ENCODE measurements at regions not wholly inside any gene's neighbourhood (a gene's known extent, or its start where the extent isn't known, plus 50 kb on each side); places are given as distances from the start of the nearest gene placed in this dataset.

DNA sequence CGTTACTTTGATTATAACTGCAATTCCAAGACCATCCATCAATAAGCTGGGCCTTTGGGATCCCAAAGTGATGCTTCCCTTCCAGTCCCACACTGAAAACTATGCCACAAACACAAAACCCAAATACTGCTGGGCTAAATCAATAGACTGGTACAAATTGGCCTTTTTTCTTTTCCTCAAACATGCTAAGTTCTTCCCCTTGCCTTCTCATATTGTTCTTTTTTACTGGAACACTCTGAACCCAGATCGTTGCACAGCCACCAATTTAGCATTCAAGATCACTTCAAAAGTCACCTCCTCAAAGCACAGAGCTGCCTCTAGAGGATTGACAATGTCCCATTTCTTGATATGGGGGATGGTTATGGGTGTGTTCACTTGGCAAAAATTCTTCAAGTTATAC, 66.0 kb downstream of the ACTL7B start:
- no peak for DNase-seq (ENCODE audit: low read depth)
- no peak for TF ChIP-seq MYC (IDR thresholded peaks at IDR 0.05; ENCODE audit: low read depth, low read length)
- TF ChIP-seq, protein P1, sequence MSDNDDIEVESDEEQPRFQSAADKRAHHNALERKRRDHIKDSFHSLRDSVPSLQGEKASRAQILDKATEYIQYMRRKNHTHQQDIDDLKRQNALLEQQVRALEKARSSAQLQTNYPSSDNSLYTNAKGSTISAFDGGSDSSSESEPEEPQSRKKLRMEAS (IDR thresholded peaks at IDR 0.05; ENCODE audit: low read depth, low read length) = no peak
- no peak overlapping the region for H3K4me3 ChIP-seq (ENCODE audit: low read depth, low read length)

DNA sequence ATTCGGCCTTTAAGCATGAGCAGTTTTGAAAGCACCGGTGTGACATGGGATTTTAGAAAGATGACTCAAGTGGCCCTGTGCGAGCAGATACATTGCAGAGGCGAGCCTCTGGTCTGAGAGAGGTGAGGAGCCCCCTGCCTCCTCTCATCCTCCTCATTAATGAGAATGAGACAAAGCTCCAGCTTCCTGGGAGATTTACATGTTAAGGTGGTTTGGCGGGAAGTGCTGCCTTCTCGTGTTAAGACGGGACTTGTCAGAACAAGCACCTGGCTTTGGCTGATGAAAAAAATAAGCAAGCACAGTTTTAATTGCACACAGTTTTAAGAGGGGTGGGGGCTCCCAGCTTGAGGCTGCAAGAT, 68.1 kb downstream of the ACTL7B start:
- TF ChIP-seq MYC (IDR thresholded peaks at IDR 0.05; ENCODE audit: low read depth, low read length) = no peak
- no peak for TF ChIP-seq POLR2A (IDR thresholded peaks at IDR 0.05; ENCODE audit: extremely low read depth, insufficient read length)
- TF ChIP-seq, protein P2, sequence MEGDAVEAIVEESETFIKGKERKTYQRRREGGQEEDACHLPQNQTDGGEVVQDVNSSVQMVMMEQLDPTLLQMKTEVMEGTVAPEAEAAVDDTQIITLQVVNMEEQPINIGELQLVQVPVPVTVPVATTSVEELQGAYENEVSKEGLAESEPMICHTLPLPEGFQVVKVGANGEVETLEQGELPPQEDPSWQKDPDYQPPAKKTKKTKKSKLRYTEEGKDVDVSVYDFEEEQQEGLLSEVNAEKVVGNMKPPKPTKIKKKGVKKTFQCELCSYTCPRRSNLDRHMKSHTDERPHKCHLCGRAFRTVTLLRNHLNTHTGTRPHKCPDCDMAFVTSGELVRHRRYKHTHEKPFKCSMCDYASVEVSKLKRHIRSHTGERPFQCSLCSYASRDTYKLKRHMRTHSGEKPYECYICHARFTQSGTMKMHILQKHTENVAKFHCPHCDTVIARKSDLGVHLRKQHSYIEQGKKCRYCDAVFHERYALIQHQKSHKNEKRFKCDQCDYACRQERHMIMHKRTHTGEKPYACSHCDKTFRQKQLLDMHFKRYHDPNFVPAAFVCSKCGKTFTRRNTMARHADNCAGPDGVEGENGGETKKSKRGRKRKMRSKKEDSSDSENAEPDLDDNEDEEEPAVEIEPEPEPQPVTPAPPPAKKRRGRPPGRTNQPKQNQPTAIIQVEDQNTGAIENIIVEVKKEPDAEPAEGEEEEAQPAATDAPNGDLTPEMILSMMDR (IDR thresholded peaks at IDR 0.05; ENCODE audit: low read depth, low read length) = no peak
- TF ChIP-seq, protein P1 (IDR thresholded peaks at IDR 0.05; ENCODE audit: low read depth, low read length) = no peak
- DNase-seq (ENCODE audit: low read depth) = no peak
- H3K4me3 ChIP-seq (ENCODE audit: low read depth, low read length) = no peak overlapping the region

DNA sequence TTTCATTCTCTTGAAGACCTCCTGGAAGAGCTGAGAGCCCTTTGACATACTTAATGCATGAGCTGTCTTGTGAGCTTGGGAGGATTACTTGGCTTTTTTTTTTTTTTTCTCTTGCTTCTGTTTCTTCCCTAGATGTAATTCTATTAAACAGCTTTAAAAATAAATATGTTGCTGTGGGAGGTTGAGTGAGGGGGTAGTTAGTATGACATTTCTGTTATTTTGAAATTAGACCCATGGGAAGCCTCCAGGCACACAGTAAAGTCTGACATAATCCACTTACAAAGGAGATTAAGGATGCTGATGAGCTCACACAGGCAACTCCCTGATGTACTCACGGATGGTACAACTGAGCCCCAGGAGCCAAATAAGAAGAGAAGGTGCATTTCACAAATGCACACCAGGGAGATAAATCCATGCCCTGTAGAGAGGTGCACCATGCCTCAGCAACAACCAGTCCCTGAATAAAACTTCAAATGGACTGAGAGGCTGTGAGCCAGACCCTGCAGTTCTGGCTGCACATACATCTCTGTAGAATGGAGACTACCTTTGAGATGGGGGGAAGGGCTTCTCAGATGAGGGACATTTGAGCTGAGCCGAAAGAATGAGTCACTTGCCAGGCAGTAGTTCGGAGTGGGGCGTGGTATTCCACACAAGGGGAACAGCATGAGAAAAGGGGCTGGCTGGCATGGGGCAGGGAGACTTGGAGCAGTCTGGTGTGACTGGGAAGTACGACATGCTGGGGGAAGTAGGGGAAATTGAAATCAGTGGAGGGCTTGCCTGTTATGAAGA, 68.7 kb downstream of the ACTL7B start:
- no peak overlapping the region for H3K4me3 ChIP-seq (ENCODE audit: low read depth, low read length)
- DNase-seq (ENCODE audit: low read depth) = peak; percentile 43
- no peak for TF ChIP-seq MYC (IDR thresholded peaks at IDR 0.05; ENCODE audit: low read depth, low read length)

DNA sequence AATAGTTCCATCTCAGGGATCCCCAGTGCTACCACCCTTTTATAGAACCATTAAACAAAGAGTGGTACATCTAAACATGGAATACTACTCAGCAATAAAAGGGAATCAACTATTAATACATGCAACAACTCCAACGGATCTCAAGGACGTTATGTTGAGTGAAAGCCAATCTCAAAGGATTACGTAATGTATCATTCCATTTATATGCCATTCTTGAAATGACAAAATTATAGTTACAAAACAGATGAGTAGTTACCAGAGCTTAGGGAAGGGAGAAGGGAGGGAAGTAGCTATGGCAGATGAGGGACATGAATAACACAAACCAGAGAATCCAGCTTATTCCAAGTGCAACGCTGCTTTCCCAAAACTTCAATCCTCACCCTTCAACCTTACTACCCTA, 69.5 kb downstream of the ACTL7B start:
- no peak for DNase-seq (ENCODE audit: low read depth)
- H3K4me3 ChIP-seq (ENCODE audit: low read depth, low read length) = no peak overlapping the region
- TF ChIP-seq, protein P2 (IDR thresholded peaks at IDR 0.05; ENCODE audit: low read depth, low read length) = no peak
- TF ChIP-seq MYC (IDR thresholded peaks at IDR 0.05; ENCODE audit: low read depth, low read length) (no peak), POLR2A (IDR thresholded peaks at IDR 0.05; ENCODE audit: extremely low read depth, insufficient read length) (no peak)
- TF ChIP-seq, protein P1 (IDR thresholded peaks at IDR 0.05; ENCODE audit: low read depth, low read length) = no peak

DNA sequence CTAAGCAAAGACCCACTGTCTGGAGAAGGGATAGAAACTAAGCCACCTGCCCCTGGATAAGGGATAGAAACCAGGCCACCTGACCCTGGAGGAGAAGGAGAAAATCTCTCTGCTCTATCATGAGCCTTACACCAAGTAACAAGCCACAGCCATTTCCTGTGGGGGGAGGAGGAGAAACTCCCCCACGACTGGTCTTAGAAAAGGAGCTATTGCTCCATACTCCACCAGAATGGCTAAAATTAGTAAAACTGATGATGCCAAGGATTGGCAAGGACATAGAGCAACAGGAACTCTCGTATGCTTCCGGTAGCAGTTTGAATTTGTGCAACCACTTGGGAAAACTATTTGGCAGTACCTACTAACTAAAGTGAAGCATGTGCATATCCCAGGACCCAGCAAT, 70.8 kb downstream of the ACTL7B start:
- TF ChIP-seq, protein P1 (IDR thresholded peaks at IDR 0.05; ENCODE audit: low read depth, low read length) = no peak
- TF ChIP-seq MYC (IDR thresholded peaks at IDR 0.05; ENCODE audit: low read depth, low read length) = no peak
- TF ChIP-seq, protein P2 (IDR thresholded peaks at IDR 0.05; ENCODE audit: low read depth, low read length) = no peak
- no peak for TF ChIP-seq POLR2A (IDR thresholded peaks at IDR 0.05; ENCODE audit: extremely low read depth, insufficient read length)
- no peak overlapping the region for H3K4me3 ChIP-seq (ENCODE audit: low read depth, low read length)
- DNase-seq (ENCODE audit: low read depth) = peak; percentile 94

DNA sequence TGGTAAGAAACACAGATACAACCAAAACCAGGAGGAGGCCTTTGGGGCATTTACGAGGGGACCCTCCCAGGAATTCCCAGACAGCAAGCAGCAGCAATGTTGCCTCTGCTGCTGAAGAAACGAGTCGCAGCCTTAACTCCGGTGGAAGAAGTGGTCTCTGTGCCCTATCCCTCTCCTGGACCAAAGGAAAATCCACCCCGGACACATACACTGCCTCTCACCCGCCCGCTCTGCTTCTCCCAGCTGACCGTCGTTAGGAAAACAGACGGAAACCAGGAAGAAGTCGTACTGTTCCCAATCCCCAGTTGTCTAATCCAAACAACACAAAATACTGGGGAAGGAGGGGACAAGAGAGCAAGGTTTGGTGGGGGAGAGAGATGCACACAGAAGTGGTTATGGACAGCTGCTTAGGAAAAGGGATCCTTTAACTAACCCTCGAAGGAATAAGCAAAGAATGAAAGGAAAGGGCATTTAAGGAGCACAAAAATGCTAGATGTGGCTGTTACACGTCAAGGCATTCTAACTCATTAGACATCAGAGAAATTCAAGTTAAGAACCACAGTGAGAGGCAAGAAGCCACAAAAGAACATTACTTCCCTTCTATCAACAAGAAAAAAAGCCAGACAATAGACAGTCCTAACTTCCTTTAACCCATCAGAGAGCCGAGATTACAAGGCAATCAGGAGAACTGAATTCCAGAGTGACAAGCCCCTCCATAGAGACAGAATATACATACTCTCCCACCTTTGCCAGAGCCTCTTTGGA, 71.9 kb downstream of the ACTL7B start:
- no peak overlapping the region for H3K4me3 ChIP-seq (ENCODE audit: low read depth, low read length)
- TF ChIP-seq, protein P2 (IDR thresholded peaks at IDR 0.05; ENCODE audit: low read depth, low read length) = no peak
- TF ChIP-seq POLR2A (IDR thresholded peaks at IDR 0.05; ENCODE audit: extremely low read depth, insufficient read length) = no peak
- DNase-seq (ENCODE audit: low read depth) = peak; percentile 61
